HepG2 (cell line): ENCODE measurements at regions not wholly inside any gene's neighbourhood (a gene's known extent, or its start where the extent isn't known, plus 50 kb on each side); places are given as distances from the start of the nearest gene placed in this dataset.

Source experiments
- ATAC-seq: fragments of 200-7000 bp; cut with Tn5 transposase; 3 replicates; pipeline ENCODE4 v1.9.1; 2020; ENCODE audit warnings: mild to moderate bottlenecking, moderate library complexity
- BruUV-seq: library from RNA; stranded (reverse); fragments of 400-500 nt; replicated peaks from 2 replicates; lab custom pipeline; 2021; lab: Mats Ljungman, UMichigan
- CTCF ChIA-PET: fragments of 300-600 bp; formaldehyde crosslinking; extraction: SDS; loops from one replicate; lab custom pipeline; 2021; ENCODE audit warnings: low total read pairs, inconsistent platforms, low intra/inter-chr PET ratio; lab: Yijun Ruan, JAX
- POLR2A ChIA-PET: fragments of 350-600 bp; sonication (Branson Sonifier 250); formaldehyde crosslinking; loops from one replicate; lab custom pipeline; 2020; ENCODE audit warnings: antibody characterized with exemption, inconsistent platforms; lab: Yijun Ruan, JAX
- DNase-seq: peaks from one replicate; pipeline ENCODE4 v3.0.0-alpha.2; 2015; ENCODE audit warnings: low spot score
- FAIRE-seq: peaks from 3 replicates; lab custom pipeline; 2011; peaks lifted over from hg19 to GRCh38; lab: Jason Lieb, UNC
- H2AFZ ChIP-seq: one replicate; pipeline ENCODE4 v1.6.1; 2011; ENCODE audit warnings: low read length, inconsistent platforms
- H3K27ac ChIP-seq: fragments of 300-600 bp; 3 replicates; pipeline ENCODE4 v1.8.0; 2011; ENCODE audit warnings: mixed run types, mild to moderate bottlenecking, mixed read lengths, low read length, inconsistent platforms; ENCODE audit not compliant: insufficient read depth; ENCODE audit errors: extremely low read length
- H3K27me3 ChIP-seq, 2 experiments: fragments of 200-600 bp in 1 of 2; 2 replicates in 1 of 2; 3 replicates in 1 of 2; pipeline versions ENCODE4 v1.6.0 to v1.8.0; 2011; ENCODE audit warnings: low read length in 2 of 2, mild to moderate bottlenecking in 2 of 2, moderate library complexity in 2 of 2, inconsistent platforms in 1 of 2; ENCODE audit not compliant: insufficient read depth in 2 of 2, control insufficient read depth in 1 of 2
- H3K36me3 ChIP-seq, 2 experiments: fragments of 200-600 bp in 1 of 2; replicated peaks in 1 of 2; 2 replicates in 1 of 2; 3 replicates in 1 of 2; pipeline versions ENCODE4 v1.5.1 to v1.8.0; 2011; ENCODE audit warnings: low read length in 2 of 2, inconsistent platforms in 1 of 2; ENCODE audit not compliant: insufficient read depth in 2 of 2, control insufficient read depth in 1 of 2
- H3K4me1 ChIP-seq: 2 replicates; pipeline ENCODE4 v1.5.1; 2012; ENCODE audit warnings: low read length, inconsistent platforms; ENCODE audit not compliant: insufficient read depth
- H3K4me2 ChIP-seq: 2 replicates; pipeline ENCODE4 v1.6.0; 2011; ENCODE audit warnings: low read depth, low read length, inconsistent platforms
- H3K4me3 ChIP-seq, 3 experiments: fragments of 200-600 bp in 1 of 3; sonication (generic), shearing (Covaris generic) in 1 of 3; replicated peaks in 1 of 3; 2 replicates each; pipeline ENCODE4 v1.5.1; 2011 to 2016; ENCODE audit warnings: low read length in 3 of 3, inconsistent platforms in 2 of 3, low read depth in 2 of 3, mild to moderate bottlenecking in 2 of 3, control low read depth in 1 of 3, mixed read lengths in 1 of 3; ENCODE audit not compliant: insufficient read depth in 1 of 3
- H3K79me2 ChIP-seq: one replicate; pipeline ENCODE4 v1.6.1; 2011; ENCODE audit warnings: low read length, inconsistent platforms; ENCODE audit not compliant: insufficient read depth
- H3K9ac ChIP-seq: 2 replicates; pipeline ENCODE4 v1.6.0; 2011; ENCODE audit warnings: mild to moderate bottlenecking, low read depth, low read length, inconsistent platforms; ENCODE audit not compliant: insufficient read depth
- H3K9me3 ChIP-seq: 2 replicates; pipeline ENCODE4 v1.5.1; 2012; ENCODE audit warnings: mild to moderate bottlenecking, low read length
- H4K20me1 ChIP-seq: 2 replicates; pipeline ENCODE4 v1.6.0; 2011; ENCODE audit warnings: inconsistent platforms, mild to moderate bottlenecking, low read length, moderate library complexity; ENCODE audit not compliant: insufficient read depth
- MIER3 ChIP-seq: IDR thresholded peaks from 2 replicates; pipeline ENCODE4 v1.6.1; 2016; ENCODE audit warnings: missing compliant biosample characterization, borderline replicate concordance
- NR2F1 ChIP-seq, 2 experiments: fragments of 450-650 bp in 1 of 2; formaldehyde crosslinking in 1 of 2; IDR thresholded peaks; 2 replicates each; pipeline versions ENCODE4 v1.5.0 to v1.6.1; 2016 to 2020; ENCODE audit warnings: mild to moderate bottlenecking in 1 of 2, missing compliant biosample characterization in 1 of 2, missing genetic modification reagents in 1 of 2, moderate library complexity in 1 of 2
- PHB2 ChIP-seq: fragments of 450-650 bp; IDR thresholded peaks from 2 replicates; pipeline ENCODE4 v1.6.1; 2018; ENCODE audit not compliant: partially characterized antibody
- PTBP1 ChIP-seq: fragments of 200-400 bp; formaldehyde crosslinking; IDR thresholded peaks from 2 replicates; pipeline ENCODE4 v1.6.1; 2018; ENCODE audit warnings: low read length, low read depth; ENCODE audit not compliant: poor library complexity, severe bottlenecking
- TAF15 ChIP-seq: fragments of 200-400 bp; formaldehyde crosslinking; IDR thresholded peaks from one replicate; pipeline ENCODE4 v1.6.1; 2018; ENCODE audit warnings: mild to moderate bottlenecking, low read depth, low read length; ENCODE audit not compliant: poor library complexity, severe bottlenecking
- ZNF17 ChIP-seq: sonication (generic); formaldehyde crosslinking; IDR thresholded peaks from 2 replicates; pipeline ENCODE4 v1.5.0; 2020; ENCODE audit warnings: mild to moderate bottlenecking, missing genetic modification reagents
- ZNF44 ChIP-seq: sonication (generic); formaldehyde crosslinking; IDR thresholded peaks from 2 replicates; pipeline ENCODE4 v1.5.1; 2020; ENCODE audit warnings: mild to moderate bottlenecking, missing genetic modification reagents
- ZNF552 ChIP-seq: sonication (generic); formaldehyde crosslinking; IDR thresholded peaks from 2 replicates; pipeline ENCODE4 v1.9.0; 2022; ENCODE audit warnings: missing genetic modification reagents, mild to moderate bottlenecking, borderline replicate concordance
- ZNF567 ChIP-seq: sonication (generic); formaldehyde crosslinking; IDR thresholded peaks from 2 replicates; pipeline ENCODE4 v1.8.1; 2023; ENCODE audit warnings: mild to moderate bottlenecking, missing genetic modification reagents, borderline replicate concordance
- ZNF674 ChIP-seq: sonication (generic); formaldehyde crosslinking; IDR thresholded peaks from 2 replicates; pipeline ENCODE4 v1.5.0; 2020; ENCODE audit warnings: low read depth, mild to moderate bottlenecking, missing genetic modification reagents
- ZNF746 ChIP-seq: sonication (generic); formaldehyde crosslinking; IDR thresholded peaks from 2 replicates; pipeline ENCODE4 v1.8.0; 2022; ENCODE audit warnings: mild to moderate bottlenecking, missing genetic modification reagents
- ZZZ3 ChIP-seq: sonication (generic); formaldehyde crosslinking; IDR thresholded peaks from 2 replicates; pipeline ENCODE4 v1.4.0; 2020; ENCODE audit warnings: missing genetic modification reagents, mild to moderate bottlenecking, borderline replicate concordance
- WGBS: methylation state at CpG from one replicate; pipeline ENCODE4 v1.1.6; 2017; ENCODE audit warnings: low lambda C conversion rate; 5-methylcytosine and 5-hydroxymethylcytosine counted together
- in situ Hi-C: cut with HindIII; loops from 2 replicates; pipeline ENCODE4 v1.10.0; 2017; ENCODE audit warnings: low pct_unique_long_range_greater_than_20kb; ENCODE audit not compliant: extremely low pct_ligation_motif_present
- intact Hi-C: fragments of 100-400 bp; cut with micrococcal nuclease; formaldehyde crosslinking; loops from one replicate; pipeline ENCODE4 v1.10.0; 2022; ENCODE audit not compliant: unreplicated experiment
- TF ChIP-seq, protein P1 (sequence below): sonication (generic); formaldehyde crosslinking; IDR thresholded peaks from 2 replicates; pipeline ENCODE4 v1.4.0; 2020; ENCODE audit warnings: mild to moderate bottlenecking, low read depth, missing genetic modification reagents
- TF ChIP-seq, protein P2 (sequence below): sonication (generic); formaldehyde crosslinking; IDR thresholded peaks from 2 replicates; pipeline ENCODE4 v1.4.0; 2020; ENCODE audit warnings: mild to moderate bottlenecking, missing genetic modification reagents, borderline replicate concordance
- TF ChIP-seq, protein P3 (sequence below): sonication (generic); formaldehyde crosslinking; IDR thresholded peaks from 2 replicates; pipeline ENCODE4 v1.4.0; 2020; ENCODE audit warnings: missing genetic modification reagents

DNA sequence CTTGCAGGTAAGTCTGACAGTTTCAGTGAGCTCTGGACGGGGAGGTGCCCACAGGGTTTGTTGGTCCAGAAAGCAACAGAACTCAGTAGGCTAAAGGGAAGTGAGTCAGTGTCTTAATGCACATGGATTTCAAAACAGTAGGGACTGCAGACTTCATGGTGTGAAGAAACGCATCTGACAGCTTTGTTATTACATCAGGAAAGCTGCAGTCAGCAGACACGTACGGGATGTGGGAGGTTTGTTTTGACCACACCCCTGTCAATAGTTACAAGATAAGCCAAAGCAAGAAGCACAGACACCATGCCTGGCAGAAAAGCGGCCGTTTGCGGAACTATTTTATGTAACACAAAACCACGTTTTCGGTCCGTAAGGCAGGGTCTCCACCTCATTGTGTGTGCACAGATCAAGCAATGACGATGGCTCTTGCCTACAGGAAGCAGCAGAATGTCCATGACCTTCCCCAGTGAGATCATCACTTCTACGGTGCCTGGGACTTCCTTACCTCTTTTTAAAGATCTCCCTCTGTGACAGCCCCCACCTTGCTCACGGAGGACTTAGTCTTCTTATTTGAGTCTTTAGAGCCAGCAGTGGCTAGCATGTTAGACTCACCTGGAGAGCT lies 58.2 kb upstream of the FTH1 start:
- FAIRE-seq = peak; percentile 36
- Histone ChIP-seq H3K4me1 (peaks cover 47% of the 10 kb centered on the region), H3K27ac (peak overlapping the region; percentile 66), H3K9ac (peak overlapping the region; percentile 59), H2AFZ (peak overlapping the region; percentile 39), H3K4me3 (peak overlapping the region; percentile 15 to 53 (median 38); a peak in 5 of 6 replicates), H3K9me3 (peaks cover 9% of the 10 kb centered on the region), H3K79me2 (no peaks in the 10 kb centered on the region), H3K4me2 (peak overlapping the region; percentile 80), H3K36me3 (no peaks in the 10 kb centered on the region), H4K20me1 (no peaks in the 10 kb centered on the region), H3K27me3 (no peaks in the 10 kb centered on the region)
- CTCF ChIA-PET = interaction anchor here (1.6 kb wide), 1 partner anchor 25 kb away, joined by 4 read pairs; no protein-coding TSS in a partner anchor
- in situ Hi-C loops = no loop called here
- ATAC-seq = peak; percentile 88
- DNase-seq = peak; percentile 87
- 0% methylated on average over 10 of the region's 13 CpGs for WGBS
- BruUV-seq = no TSS peak
- POLR2A ChIA-PET = interaction anchor here (0.8 to 4.3 kb wide), 16 partner anchors 11 to 121 kb away, joined by 3 to 49 read pairs (median 6); partner anchors contain the start of gene FTH1
- intact Hi-C loops = loop anchor here (1.0 kb wide), 1 partner anchor 52 kb away; no protein-coding TSS in a partner anchor
- TF ChIP-seq, protein P1, sequence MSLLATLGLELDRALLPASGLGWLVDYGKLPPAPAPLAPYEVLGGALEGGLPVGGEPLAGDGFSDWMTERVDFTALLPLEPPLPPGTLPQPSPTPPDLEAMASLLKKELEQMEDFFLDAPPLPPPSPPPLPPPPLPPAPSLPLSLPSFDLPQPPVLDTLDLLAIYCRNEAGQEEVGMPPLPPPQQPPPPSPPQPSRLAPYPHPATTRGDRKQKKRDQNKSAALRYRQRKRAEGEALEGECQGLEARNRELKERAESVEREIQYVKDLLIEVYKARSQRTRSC (CRISPR knock-in tag) = no peak
- no peak for TF ChIP-seq ZNF674
- TF ChIP-seq ZNF567 (CRISPR knock-in tag) = no peak
- TF ChIP-seq, protein P2, sequence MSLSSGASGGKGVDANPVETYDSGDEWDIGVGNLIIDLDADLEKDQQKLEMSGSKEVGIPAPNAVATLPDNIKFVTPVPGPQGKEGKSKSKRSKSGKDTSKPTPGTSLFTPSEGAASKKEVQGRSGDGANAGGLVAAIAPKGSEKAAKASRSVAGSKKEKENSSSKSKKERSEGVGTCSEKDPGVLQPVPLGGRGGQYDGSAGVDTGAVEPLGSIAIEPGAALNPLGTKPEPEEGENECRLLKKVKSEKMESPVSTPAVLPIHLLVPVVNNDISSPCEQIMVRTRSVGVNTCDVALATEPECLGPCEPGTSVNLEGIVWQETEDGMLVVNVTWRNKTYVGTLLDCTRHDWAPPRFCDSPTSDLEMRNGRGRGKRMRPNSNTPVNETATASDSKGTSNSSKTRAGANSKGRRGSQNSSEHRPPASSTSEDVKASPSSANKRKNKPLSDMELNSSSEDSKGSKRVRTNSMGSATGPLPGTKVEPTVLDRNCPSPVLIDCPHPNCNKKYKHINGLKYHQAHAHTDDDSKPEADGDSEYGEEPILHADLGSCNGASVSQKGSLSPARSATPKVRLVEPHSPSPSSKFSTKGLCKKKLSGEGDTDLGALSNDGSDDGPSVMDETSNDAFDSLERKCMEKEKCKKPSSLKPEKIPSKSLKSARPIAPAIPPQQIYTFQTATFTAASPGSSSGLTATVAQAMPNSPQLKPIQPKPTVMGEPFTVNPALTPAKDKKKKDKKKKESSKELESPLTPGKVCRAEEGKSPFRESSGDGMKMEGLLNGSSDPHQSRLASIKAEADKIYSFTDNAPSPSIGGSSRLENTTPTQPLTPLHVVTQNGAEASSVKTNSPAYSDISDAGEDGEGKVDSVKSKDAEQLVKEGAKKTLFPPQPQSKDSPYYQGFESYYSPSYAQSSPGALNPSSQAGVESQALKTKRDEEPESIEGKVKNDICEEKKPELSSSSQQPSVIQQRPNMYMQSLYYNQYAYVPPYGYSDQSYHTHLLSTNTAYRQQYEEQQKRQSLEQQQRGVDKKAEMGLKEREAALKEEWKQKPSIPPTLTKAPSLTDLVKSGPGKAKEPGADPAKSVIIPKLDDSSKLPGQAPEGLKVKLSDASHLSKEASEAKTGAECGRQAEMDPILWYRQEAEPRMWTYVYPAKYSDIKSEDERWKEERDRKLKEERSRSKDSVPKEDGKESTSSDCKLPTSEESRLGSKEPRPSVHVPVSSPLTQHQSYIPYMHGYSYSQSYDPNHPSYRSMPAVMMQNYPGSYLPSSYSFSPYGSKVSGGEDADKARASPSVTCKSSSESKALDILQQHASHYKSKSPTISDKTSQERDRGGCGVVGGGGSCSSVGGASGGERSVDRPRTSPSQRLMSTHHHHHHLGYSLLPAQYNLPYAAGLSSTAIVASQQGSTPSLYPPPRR = peak; percentile 38; the same call in 1 of the 2 replicates
- TF ChIP-seq, protein P3, sequence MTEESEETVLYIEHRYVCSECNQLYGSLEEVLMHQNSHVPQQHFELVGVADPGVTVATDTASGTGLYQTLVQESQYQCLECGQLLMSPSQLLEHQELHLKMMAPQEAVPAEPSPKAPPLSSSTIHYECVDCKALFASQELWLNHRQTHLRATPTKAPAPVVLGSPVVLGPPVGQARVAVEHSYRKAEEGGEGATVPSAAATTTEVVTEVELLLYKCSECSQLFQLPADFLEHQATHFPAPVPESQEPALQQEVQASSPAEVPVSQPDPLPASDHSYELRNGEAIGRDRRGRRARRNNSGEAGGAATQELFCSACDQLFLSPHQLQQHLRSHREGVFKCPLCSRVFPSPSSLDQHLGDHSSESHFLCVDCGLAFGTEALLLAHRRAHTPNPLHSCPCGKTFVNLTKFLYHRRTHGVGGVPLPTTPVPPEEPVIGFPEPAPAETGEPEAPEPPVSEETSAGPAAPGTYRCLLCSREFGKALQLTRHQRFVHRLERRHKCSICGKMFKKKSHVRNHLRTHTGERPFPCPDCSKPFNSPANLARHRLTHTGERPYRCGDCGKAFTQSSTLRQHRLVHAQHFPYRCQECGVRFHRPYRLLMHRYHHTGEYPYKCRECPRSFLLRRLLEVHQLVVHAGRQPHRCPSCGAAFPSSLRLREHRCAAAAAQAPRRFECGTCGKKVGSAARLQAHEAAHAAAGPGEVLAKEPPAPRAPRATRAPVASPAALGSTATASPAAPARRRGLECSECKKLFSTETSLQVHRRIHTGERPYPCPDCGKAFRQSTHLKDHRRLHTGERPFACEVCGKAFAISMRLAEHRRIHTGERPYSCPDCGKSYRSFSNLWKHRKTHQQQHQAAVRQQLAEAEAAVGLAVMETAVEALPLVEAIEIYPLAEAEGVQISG (CRISPR knock-in tag) = peak; percentile 46; the same call in 1 of the 2 replicates
- peak; percentile 38; the same call in 1 of the 2 replicates for TF ChIP-seq ZZZ3
- no peak for TF ChIP-seq PHB2
- TF ChIP-seq MIER3 (CRISPR knock-in tag) = peak; percentile 66; the same call in 1 of the 2 replicates
- TF ChIP-seq ZNF44 (CRISPR knock-in tag) = no peak
- TF ChIP-seq ZNF17 (CRISPR knock-in tag) = no peak
- TF ChIP-seq ZNF746 (CRISPR knock-in tag) = no peak
- no peak for TF ChIP-seq ZNF552 (CRISPR knock-in tag)
- TF ChIP-seq PTBP1 = no peak
- TF ChIP-seq NR2F1 (CRISPR knock-in tag; IDR thresholded peaks at IDR 0.05) = 0 out of 4 replicates have a peak, but pooled peaks of 1 of the 2 experiments have one; percentile 40
- no peak for TF ChIP-seq TAF15
